Islet of Langerhans (tissue), 1 donor: ENCODE measurements at regions not wholly inside any gene's neighbourhood (a gene's known extent, or its start where the extent isn't known, plus 50 kb on each side); places are given as distances from the start of the nearest gene placed in this dataset.
A peak's percentile ranks its signal among the peaks of the same experiment; 100 is the strongest.

Experiments used
- FAIRE-seq: peaks from one replicate; lab custom pipeline; 2011; peaks lifted over from hg19 to GRCh38; lab: Jason Lieb, UNC

- peak; percentile 98 for FAIRE-seq
Measured at GRCh38 chr11:112588252-112588694, 327.6 kb upstream of the PLET1 start.

- FAIRE-seq: no peak
Measured at GRCh38 chr11:112589155-112589554, 328.5 kb upstream of the PLET1 start.

GRCh38 chr11:112590764-112591163, 330.1 kb upstream of the PLET1 start:
- FAIRE-seq: no peak

- no peak for FAIRE-seq
Measured at GRCh38 chr11:112593440-112593839, 332.8 kb upstream of the PLET1 start.

GRCh38 chr11:112596324-112596723, 335.7 kb upstream of the PLET1 start:
- FAIRE-seq: no peak

- FAIRE-seq: no peak
Measured at GRCh38 chr11:112597286-112597790, 336.7 kb upstream of the PLET1 start.

- no peak for FAIRE-seq
Measured at GRCh38 chr11:112599265-112599664, 338.6 kb upstream of the PLET1 start.

- FAIRE-seq: no peak
Measured at GRCh38 chr11:112599856-112600533, 339.3 kb upstream of the PLET1 start.

- no peak for FAIRE-seq
Measured at GRCh38 chr11:112605093-112605666, 344.5 kb upstream of the PLET1 start.

GRCh38 chr11:112606656-112607055, 346.0 kb upstream of the PLET1 start:
- no peak for FAIRE-seq

GRCh38 chr11:112608509-112608908, 347.8 kb upstream of the PLET1 start:
- FAIRE-seq: no peak

GRCh38 chr11:112610494-112610893, 349.8 kb upstream of the PLET1 start:
- FAIRE-seq: no peak

GRCh38 chr11:112610996-112611750, 350.0 kb upstream of the NCAM1 start:
- FAIRE-seq: no peak

GRCh38 chr11:112611771-112612170, 349.4 kb upstream of the NCAM1 start:
- FAIRE-seq: no peak

- no peak for FAIRE-seq
Measured at GRCh38 chr11:112612250-112612849, 348.9 kb upstream of the NCAM1 start.

GRCh38 chr11:112613051-112613972, 347.9 kb upstream of the NCAM1 start:
- peak; percentile 17 for FAIRE-seq

- no peak for FAIRE-seq
Measured at GRCh38 chr11:112614605-112615004, 346.6 kb upstream of the NCAM1 start.

- FAIRE-seq: no peak
Measured at GRCh38 chr11:112615238-112615637, 346.0 kb upstream of the NCAM1 start.

- no peak for FAIRE-seq
Measured at GRCh38 chr11:112615891-112616290, 345.3 kb upstream of the NCAM1 start.

- FAIRE-seq: no peak
Measured at GRCh38 chr11:112616327-112617097, 344.7 kb upstream of the NCAM1 start.

GRCh38 chr11:112617098-112617425, 344.2 kb upstream of the NCAM1 start:
- FAIRE-seq: no peak
